NCI-H1092 (cell line): ENCODE measurements at regions not wholly inside any gene's neighbourhood (a gene's known extent, or its start where the extent isn't known, plus 50 kb on each side); places are given as distances from the start of the nearest gene placed in this dataset.
"Not testable (repeated sequence)": the region's sequence is repeated elsewhere in the genome, so short reads cannot be mapped to it uniquely, and the experiment has no call there.

Source experiments
- DNase-seq: peaks from one replicate; lab custom pipeline; 2025; lab: John Stamatoyannopoulos, UW

DNA sequence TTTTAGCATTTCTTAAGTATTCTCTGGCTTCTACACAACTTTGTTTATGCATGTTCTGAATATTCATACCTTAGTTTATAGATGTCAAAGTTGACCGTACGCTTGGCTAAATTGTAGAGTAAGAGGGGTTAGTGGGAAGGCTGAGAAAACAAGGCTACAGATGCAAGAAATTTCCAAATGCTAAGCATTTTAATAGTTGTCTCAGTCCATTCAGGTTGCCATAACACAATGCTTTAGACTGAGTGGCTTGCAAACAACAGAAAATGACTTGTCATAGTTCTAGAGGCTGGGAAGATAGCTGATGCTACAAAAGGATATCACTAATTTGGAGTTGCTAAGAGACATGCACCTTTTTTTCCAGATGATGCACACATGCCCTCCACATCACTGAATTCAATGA, 53.0 kb upstream of the C1QTNF3 start:
- not testable (repeated sequence) for DNase-seq

- DNase-seq = not testable (repeated sequence)
These were observed 56.9 kb upstream of the C1QTNF3 start for GRCh38 chr5:34099891-34100290.

GRCh38 chr5:34101567-34101966, 58.6 kb upstream of the C1QTNF3 start:
- DNase-seq = not testable (repeated sequence)

DNA sequence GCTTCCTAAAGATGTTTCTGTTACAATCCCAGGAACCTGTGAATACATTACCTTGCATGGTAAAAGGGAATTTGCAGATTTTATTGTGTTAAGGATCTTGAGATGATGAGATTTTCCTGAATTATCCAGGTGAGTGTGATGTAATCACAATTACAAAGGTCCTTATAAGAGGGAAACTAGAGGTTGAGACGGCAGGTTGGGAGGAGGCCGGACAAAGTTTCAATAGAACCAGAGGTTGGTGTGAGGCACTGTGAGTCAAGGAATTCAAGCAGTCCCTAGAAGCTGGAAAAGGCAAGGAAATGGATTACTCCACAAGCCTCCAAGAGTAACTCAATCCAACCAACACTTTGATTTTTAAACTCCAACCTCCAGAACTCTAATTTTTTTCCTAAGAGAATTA, 65.9 kb upstream of the C1QTNF3 start:
- not testable (repeated sequence) for DNase-seq

DNA sequence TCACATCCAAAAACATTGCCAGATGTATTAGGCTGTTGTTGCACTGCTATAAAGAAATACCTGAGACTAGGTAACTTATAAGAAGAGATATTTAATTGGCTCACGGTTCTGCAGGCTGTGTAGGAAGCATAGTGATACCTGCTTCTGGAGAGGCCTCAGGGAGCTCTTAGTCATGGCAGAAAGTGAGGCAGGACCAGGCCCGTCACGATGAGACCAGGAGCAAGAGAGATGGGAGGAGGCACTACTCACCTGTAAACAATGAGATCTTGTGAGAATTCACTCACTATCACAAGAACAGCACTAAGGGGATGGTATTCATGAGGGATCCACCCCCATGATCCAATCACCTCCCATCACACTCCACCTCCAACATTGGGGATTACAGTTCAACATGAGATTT, 81.3 kb upstream of the C1QTNF3 start:
- not testable (repeated sequence) for DNase-seq

GRCh38 chr5:34125354-34125753, 82.3 kb upstream of the C1QTNF3 start:
- not testable (repeated sequence) for DNase-seq

GRCh38 chr5:34126741-34127140, 83.7 kb upstream of the C1QTNF3 start:
- DNase-seq = not testable (repeated sequence)

DNA sequence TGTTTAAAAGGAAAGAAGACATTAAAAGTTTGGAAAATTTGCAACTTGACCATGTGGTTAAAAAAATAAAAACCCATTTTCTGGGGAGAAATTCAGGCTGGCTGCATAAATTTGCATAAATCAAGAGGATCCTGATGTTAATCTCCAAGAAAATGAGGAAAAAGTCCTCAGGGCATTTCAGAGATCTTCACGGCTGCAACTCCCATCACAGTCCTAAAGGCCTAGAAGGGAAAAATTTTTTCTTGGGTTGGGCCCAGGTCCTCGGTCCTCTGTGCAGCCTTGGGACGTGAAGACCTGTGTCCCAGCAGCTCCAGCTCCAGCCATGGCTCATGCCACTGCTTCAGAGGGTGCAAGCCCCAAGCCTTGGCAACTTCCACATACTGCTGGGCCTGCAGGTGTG, 84.8 kb upstream of the C1QTNF3 start:
- DNase-seq = not testable (repeated sequence)

GRCh38 chr5:34128890-34129289, 85.9 kb upstream of the C1QTNF3 start:
- not testable (repeated sequence) for DNase-seq

GRCh38 chr5:34154988-34155387, 112.0 kb upstream of the C1QTNF3 start:
- DNase-seq = not testable (repeated sequence)

DNA sequence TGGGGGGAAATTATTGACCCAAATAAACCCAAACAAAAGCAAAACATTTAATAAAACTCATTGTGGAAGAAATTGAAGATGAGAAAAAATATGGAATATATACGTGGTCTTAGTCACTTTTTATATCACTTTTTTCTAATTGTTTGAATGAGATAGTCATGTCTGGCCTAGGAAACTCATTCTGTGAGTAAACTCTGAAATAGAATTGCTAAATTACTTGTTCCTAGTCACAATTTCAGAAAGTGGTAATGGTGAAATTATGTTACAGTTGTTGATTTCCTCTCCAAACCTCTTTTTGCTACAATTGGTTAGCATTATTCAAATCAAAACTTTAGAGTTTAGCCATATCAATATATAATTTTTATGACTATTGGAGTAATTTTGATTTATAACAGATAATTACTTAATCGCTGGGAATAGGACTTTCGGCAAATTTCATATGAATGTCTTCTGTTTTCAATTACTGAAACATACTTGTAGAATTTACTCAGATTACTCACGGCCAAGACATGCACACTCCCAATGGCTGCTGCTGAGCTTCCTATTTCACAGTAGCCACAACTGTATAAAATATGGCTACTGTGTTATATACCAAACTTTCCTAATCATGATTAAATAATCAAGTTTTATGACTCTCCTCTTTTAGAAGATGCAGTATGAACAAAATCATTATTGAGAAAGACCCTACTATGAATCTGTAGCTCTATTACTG, 113.8 kb upstream of the C1QTNF3 start:
- not testable (repeated sequence) for DNase-seq

DNA sequence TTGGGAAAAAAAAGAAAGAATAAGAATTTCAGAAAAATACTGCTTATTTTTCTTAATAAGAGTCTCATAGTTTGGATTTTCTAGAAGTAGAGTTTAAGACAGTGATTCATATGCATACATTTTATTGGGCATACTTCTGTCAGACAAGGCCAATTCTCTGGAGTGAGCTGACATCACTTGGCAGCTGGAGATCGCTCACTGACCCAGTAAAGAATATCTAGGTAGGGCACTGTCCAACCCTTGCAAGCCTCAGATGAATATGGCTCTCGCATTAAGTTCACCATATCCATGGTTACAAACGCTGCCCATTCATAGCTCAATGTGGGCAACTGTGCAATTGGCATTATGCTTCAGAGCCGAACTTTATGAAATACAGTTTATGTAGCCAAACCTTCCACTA, 117.9 kb upstream of the C1QTNF3 start:
- DNase-seq = not testable (repeated sequence)

DNA sequence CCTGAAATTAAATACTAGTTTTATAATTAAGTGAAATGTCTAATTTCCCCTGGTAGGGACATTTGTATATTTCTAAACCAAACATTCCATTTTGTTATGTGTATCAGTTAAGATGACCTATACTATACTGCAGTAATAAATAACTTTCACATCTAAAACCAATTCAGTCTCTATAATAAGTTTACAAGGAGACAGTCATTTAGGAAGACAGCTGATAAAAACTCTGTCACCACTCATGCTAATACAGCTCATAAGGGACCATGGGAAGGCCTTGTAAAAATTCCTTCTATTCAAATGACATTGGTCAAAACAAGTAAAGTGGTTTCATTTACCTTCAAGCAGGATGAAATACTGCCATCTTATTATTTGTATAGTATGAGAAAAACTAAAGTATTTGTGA, 128.4 kb upstream of the C1QTNF3 start:
- not testable (repeated sequence) for DNase-seq

GRCh38 chr5:34179453-34180190, 136.6 kb upstream of the C1QTNF3 start:
- DNase-seq = not testable (repeated sequence)

- not testable (repeated sequence) for DNase-seq
These were observed 137.2 kb upstream of the C1QTNF3 start for GRCh38 chr5:34180225-34180624.

DNA sequence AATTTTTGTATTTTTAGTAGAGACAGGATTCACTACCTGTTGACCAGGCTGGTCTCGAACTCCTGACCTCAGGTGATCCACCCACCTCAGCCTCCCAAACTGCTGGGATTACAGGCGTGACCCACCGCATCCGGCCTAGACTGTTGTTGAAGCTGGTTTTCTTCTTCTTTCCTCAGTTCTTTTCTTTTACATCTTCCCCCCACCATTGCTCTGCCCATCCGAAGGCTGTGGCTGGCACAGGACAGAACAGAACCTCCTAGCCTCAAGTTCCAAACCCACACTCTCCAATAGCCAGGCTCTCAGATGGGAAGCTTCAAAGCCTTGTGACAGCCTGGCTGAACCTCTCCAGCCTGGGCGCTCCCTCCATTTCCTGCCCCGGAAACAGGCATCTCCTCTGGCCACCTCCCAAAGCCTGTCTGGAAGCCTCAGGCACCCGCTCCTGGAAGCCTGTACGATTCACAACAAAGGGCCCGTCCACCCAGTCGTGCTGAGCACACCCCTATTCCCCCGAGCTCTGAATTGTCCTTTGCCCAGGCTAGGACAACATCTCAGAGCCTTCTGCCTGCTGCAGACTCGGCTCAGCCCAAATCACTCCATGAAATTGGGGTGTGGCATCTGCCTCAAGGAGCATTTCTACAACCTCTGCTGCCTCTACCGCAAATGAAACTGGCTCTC, 138.1 kb upstream of the C1QTNF3 start:
- DNase-seq = not testable (repeated sequence)

GRCh38 chr5:34185005-34185404, 142.0 kb upstream of the C1QTNF3 start:
- DNase-seq = not testable (repeated sequence)

DNA sequence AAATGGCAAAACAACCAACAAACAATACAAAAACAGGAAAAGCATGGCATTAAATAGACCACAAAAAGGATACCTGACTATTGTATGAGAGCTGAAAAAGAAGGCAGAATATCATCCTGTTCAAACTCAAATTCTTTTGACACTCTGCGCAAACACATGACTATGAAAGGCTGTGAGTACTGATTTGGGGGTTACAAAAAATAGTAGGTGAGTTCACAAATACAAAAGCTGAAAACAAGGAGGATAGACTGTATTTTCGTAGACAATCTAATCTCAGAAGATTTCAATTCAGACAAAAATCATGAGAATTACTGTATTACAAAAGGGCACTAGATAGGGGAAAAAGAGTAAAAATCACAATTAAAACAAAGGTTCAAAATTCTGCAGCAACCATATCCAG, 142.6 kb upstream of the C1QTNF3 start:
- DNase-seq = not testable (repeated sequence)

- not testable (repeated sequence) for DNase-seq
These were observed 143.1 kb upstream of the C1QTNF3 start for GRCh38 chr5:34186108-34186507.

GRCh38 chr5:34186865-34187264, 143.9 kb upstream of the C1QTNF3 start:
- DNase-seq = not testable (repeated sequence)

DNA sequence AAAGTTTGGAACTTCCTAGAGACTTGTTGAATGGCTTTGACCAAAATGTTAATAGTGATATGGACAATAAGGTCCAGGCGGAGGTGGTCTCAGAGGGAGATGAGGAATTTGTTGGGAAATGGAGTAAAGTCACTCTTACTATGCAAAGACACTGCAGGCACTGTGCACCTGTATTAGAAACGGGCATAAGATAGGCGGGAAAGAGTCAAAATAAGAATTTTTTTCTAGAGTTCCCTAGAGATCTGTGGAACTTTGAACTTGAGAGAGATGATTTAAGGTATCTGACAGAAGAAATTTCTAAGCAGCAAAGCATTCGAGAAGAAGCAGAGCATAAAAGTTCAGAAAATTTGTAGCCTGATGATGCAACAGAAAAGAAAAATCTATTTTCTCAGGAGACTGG, 144.4 kb upstream of the C1QTNF3 start:
- DNase-seq = not testable (repeated sequence)

- DNase-seq = not testable (repeated sequence)
These were observed 145.2 kb upstream of the C1QTNF3 start for GRCh38 chr5:34188001-34188822.
